Keratinocyte (primary cell): ENCODE measurements at regions not wholly inside any gene's neighbourhood (a gene's known extent, or its start where the extent isn't known, plus 50 kb on each side); places are given as distances from the start of the nearest gene placed in this dataset.

Source experiments
- DNase-seq: peaks from one replicate; pipeline ENCODE4 v3.0.0-alpha.2; 2011; ENCODE audit warnings: low read depth, missing footprints, low spot score
- FAIRE-seq: peaks from 2 replicates; lab custom pipeline; 2011; peaks lifted over from hg19 to GRCh38; lab: Jason Lieb, UNC
- H2AFZ ChIP-seq: 2 replicates; pipeline ENCODE4 v1.6.0; 2012; ENCODE audit warnings: low read length, control low read depth, inconsistent platforms; ENCODE audit not compliant: control insufficient read depth
- H3K27ac ChIP-seq: 2 replicates; pipeline ENCODE4 v1.5.1; 2011; ENCODE audit warnings: low read length; ENCODE audit not compliant: control insufficient read depth, insufficient read depth
- H3K27me3 ChIP-seq: 3 replicates; pipeline ENCODE4 v1.6.0; 2011; ENCODE audit warnings: low read length; ENCODE audit not compliant: control insufficient read depth, insufficient read depth; ENCODE audit errors: extremely low read depth
- H3K36me3 ChIP-seq, 2 experiments: 2 replicates in 1 of 2; 3 replicates in 1 of 2; pipeline ENCODE4 v1.5.1; 2011; ENCODE audit warnings: low read length in 2 of 2, mild to moderate bottlenecking in 1 of 2; ENCODE audit not compliant: control insufficient read depth in 2 of 2, insufficient read depth in 2 of 2; ENCODE audit errors: extremely low read depth in 1 of 2
- H3K4me1 ChIP-seq: 3 replicates; pipeline ENCODE4 v1.5.1; 2011; ENCODE audit warnings: low read length; ENCODE audit not compliant: control insufficient read depth, insufficient read depth; ENCODE audit errors: extremely low read depth
- H3K4me2 ChIP-seq: 3 replicates; pipeline ENCODE4 v1.6.0; 2011; ENCODE audit warnings: low read depth, low read length; ENCODE audit not compliant: control insufficient read depth, insufficient read depth; ENCODE audit errors: extremely low read depth
- H3K4me3 ChIP-seq, 3 experiments: fragments of 200-600 bp in 1 of 3; sonication (generic) in 1 of 3; 2 replicates in 2 of 3; 3 replicates in 1 of 3; pipeline ENCODE4 v1.5.1; 2011 to 2016; ENCODE audit warnings: low read length in 3 of 3, mild to moderate bottlenecking in 3 of 3, control low read depth in 2 of 3, inconsistent platforms in 1 of 3, low read depth in 1 of 3, mixed read lengths in 1 of 3, mixed run types in 1 of 3, moderate library complexity in 1 of 3; ENCODE audit not compliant: control insufficient read depth in 2 of 3, insufficient read depth in 2 of 3; ENCODE audit errors: extremely low read depth in 1 of 3
- H3K79me2 ChIP-seq: 2 replicates; pipeline ENCODE4 v1.6.0; 2012; ENCODE audit warnings: low read length; ENCODE audit not compliant: control insufficient read depth, insufficient read depth
- H3K9ac ChIP-seq: 3 replicates; pipeline ENCODE4 v1.6.0; 2011; ENCODE audit warnings: low read length; ENCODE audit not compliant: control insufficient read depth, insufficient read depth; ENCODE audit errors: extremely low read depth
- H3K9me1 ChIP-seq: 3 replicates; pipeline ENCODE4 v1.6.0; 2011; ENCODE audit warnings: low read length; ENCODE audit not compliant: control insufficient read depth, insufficient read depth; ENCODE audit errors: extremely low read depth
- H3K9me3 ChIP-seq: 2 replicates; pipeline ENCODE4 v1.5.1; 2012; ENCODE audit warnings: low read depth, low read length; ENCODE audit not compliant: control insufficient read depth
- H4K20me1 ChIP-seq: 3 replicates; pipeline ENCODE4 v1.6.0; 2011; ENCODE audit warnings: low read length; ENCODE audit not compliant: control insufficient read depth, insufficient read depth; ENCODE audit errors: extremely low read depth
- CTCF ChIP-seq, 3 experiments: IDR thresholded peaks in 1 of 3; conservative IDR thresholded peaks in 1 of 3; optimal IDR thresholded peaks in 1 of 3; 2 replicates in 2 of 3; 3 replicates in 1 of 3; pipeline versions ENCODE3 to v1.5.1; 2011; ENCODE audit warnings: low read length in 3 of 3, mild to moderate bottlenecking in 3 of 3, moderate library complexity in 2 of 3, control low read depth in 1 of 3, inconsistent platforms in 1 of 3; ENCODE audit not compliant: insufficient read depth in 2 of 3; ENCODE audit errors: extremely low read depth in 1 of 3
- EZH2 ChIP-seq: IDR thresholded peaks from one replicate; pipeline ENCODE4 v1.6.1; 2012; ENCODE audit warnings: inconsistent platforms, mild to moderate bottlenecking, low read length, moderate library complexity
- dilution Hi-C: fragments of 300-500 bp; cut with MboI; formaldehyde crosslinking; loops from one replicate; pipeline ENCODE4 v1.7.0; 2020; ENCODE audit warnings: low sequenced_read_pairs; ENCODE audit not compliant: extremely low pct_ligation_motif_present

- TF ChIP-seq CTCF (optimal IDR thresholded peaks at IDR 0.05 in 1 of 3, IDR thresholded peaks at IDR 0.05 in 1 of 3, conservative IDR thresholded peaks at IDR 0.05 in 1 of 3; ENCODE audit: extremely low read depth in 1 of 3, insufficient read depth in 2 of 3, low read length in 3 of 3) (no peak), EZH2 (no peak)
- FAIRE-seq, result no peak
- Histone ChIP-seq H3K4me2 (peak overlapping the region; percentile 71), H3K4me1 (peaks cover 48% of the 10 kb centered on the region), H3K9me1 (no peaks in the 10 kb centered on the region), H3K9me3 (no peaks in the 10 kb centered on the region), H3K79me2 (no peaks in the 10 kb centered on the region), H2AFZ (peak overlapping the region; percentile 41), H4K20me1 (no peaks in the 10 kb centered on the region), H3K9ac (peak overlapping the region; percentile 53), H3K27ac (peak overlapping the region; percentile 96), H3K36me3 (no peaks in the 10 kb centered on the region), H3K27me3 (no peaks in the 10 kb centered on the region), H3K4me3 (no peak overlapping the region)
- dilution Hi-C loops, result no loop called here
- no peak for DNase-seq
Measured at GRCh38 chr3:177448987-177449359, 251.7 kb upstream of the TBL1XR1 start.

- dilution Hi-C loops, result no loop called here
- FAIRE-seq, result peak; percentile 88
- peaks cover 48% of the 10 kb centered on the region for H3K4me1 ChIP-seq
- no peak for TF ChIP-seq EZH2
- TF ChIP-seq CTCF (optimal IDR thresholded peaks at IDR 0.05 in 1 of 3, IDR thresholded peaks at IDR 0.05 in 1 of 3, conservative IDR thresholded peaks at IDR 0.05 in 1 of 3; ENCODE audit: extremely low read depth in 1 of 3, insufficient read depth in 2 of 3, low read length in 3 of 3), result no peak
- no peaks in the 10 kb centered on the region for H3K79me2 ChIP-seq
- H3K27me3 ChIP-seq, result no peaks in the 10 kb centered on the region
- peak overlapping the region; percentile 71 for H3K4me2 ChIP-seq
- H3K27ac ChIP-seq, result peak overlapping the region; percentile 96
- peak overlapping the region; percentile 50 for H2AFZ ChIP-seq
- H3K9me1 ChIP-seq, result no peaks in the 10 kb centered on the region
- no peaks in the 10 kb centered on the region for H4K20me1 ChIP-seq
- DNase-seq, result peak; percentile 97
- no peaks in the 10 kb centered on the region for H3K36me3 ChIP-seq
- H3K9ac ChIP-seq, result peak overlapping the region; percentile 70
- no peaks in the 10 kb centered on the region for H3K9me3 ChIP-seq
- H3K4me3 ChIP-seq, result peak overlapping the region in 1 of 3 experiments; percentile 3
Measured at GRCh38 chr3:177449360-177450006, 252.2 kb upstream of the TBL1XR1 start.
